ENCODE measurements at regions not wholly inside any gene's neighbourhood (a gene's known extent, or its start where the extent isn't known, plus 50 kb on each side); places are given as distances from the start of the nearest gene placed in this dataset.
A peak's percentile ranks its signal among the peaks of the same experiment; 100 is the strongest.
"Not testable (repeated sequence)": the region's sequence is repeated elsewhere in the genome, so short reads cannot be mapped to it uniquely, and the experiment has no call there.

- no peak for DNase-seq (ENCODE audit: low read depth, low spot score)
Measured at GRCh38 chr2:7094231-7094741, 177.1 kb downstream of the RNF144A start.

- DNase-seq (ENCODE audit: low read depth, low spot score) = no peak
Measured at GRCh38 chr2:7096726-7097352, 179.6 kb downstream of the RNF144A start.

- peak; percentile 41 for DNase-seq (ENCODE audit: low read depth, low spot score)
Measured at GRCh38 chr2:7097353-7097895, 180.2 kb downstream of the RNF144A start.

GRCh38 chr2:7098816-7099215 is 181.6 kb downstream of the RNF144A start:
- no peak for DNase-seq (ENCODE audit: low read depth, low spot score)

GRCh38 chr2:7099687-7100086 is 182.5 kb downstream of the RNF144A start:
- not testable (repeated sequence) for DNase-seq (ENCODE audit: low read depth, low spot score)

- no peak for DNase-seq (ENCODE audit: low read depth, low spot score)
Measured at GRCh38 chr2:7102826-7103225, 185.6 kb downstream of the RNF144A start.

- DNase-seq (ENCODE audit: low read depth, low spot score) = no peak
Measured at GRCh38 chr2:7108792-7109532, 191.8 kb downstream of the RNF144A start.

- no peak for DNase-seq (ENCODE audit: low read depth, low spot score)
Measured at GRCh38 chr2:7109533-7109885, 192.3 kb downstream of the RNF144A start.

- DNase-seq (ENCODE audit: low read depth, low spot score) = no peak
Measured at GRCh38 chr2:7111626-7112025, 194.4 kb downstream of the RNF144A start.

- DNase-seq (ENCODE audit: low read depth, low spot score) = no peak
Measured at GRCh38 chr2:7115364-7115763, 198.2 kb downstream of the RNF144A start.

GRCh38 chr2:7115906-7116305 is 198.7 kb downstream of the RNF144A start:
- no peak for DNase-seq (ENCODE audit: low read depth, low spot score)

- DNase-seq (ENCODE audit: low read depth, low spot score) = no peak
Measured at GRCh38 chr2:7116511-7116910, 199.3 kb downstream of the RNF144A start.

GRCh38 chr2:7117076-7117475 is 199.9 kb downstream of the RNF144A start:
- DNase-seq (ENCODE audit: low read depth, low spot score) = no peak

- DNase-seq (ENCODE audit: low read depth, low spot score) = no peak
Measured at GRCh38 chr2:7118606-7119131, 201.5 kb downstream of the RNF144A start.

GRCh38 chr2:7119132-7119835 is 202.1 kb downstream of the RNF144A start:
- DNase-seq (ENCODE audit: low read depth, low spot score) = no peak

- no peak for DNase-seq (ENCODE audit: low read depth, low spot score)
Measured at GRCh38 chr2:7121851-7122250, 204.6 kb downstream of the RNF144A start.

GRCh38 chr2:7127156-7127555 is 209.9 kb downstream of the RNF144A start:
- DNase-seq (ENCODE audit: low read depth, low spot score) = no peak

- no peak for DNase-seq (ENCODE audit: low read depth, low spot score)
Measured at GRCh38 chr2:7127687-7128086, 210.5 kb downstream of the RNF144A start.

GRCh38 chr2:7131261-7131660 is 214.0 kb downstream of the RNF144A start:
- no peak for DNase-seq (ENCODE audit: low read depth, low spot score)

GRCh38 chr2:7132753-7133152 is 215.5 kb downstream of the RNF144A start:
- no peak for DNase-seq (ENCODE audit: low read depth, low spot score)

GRCh38 chr2:7133521-7133920 is 216.3 kb downstream of the RNF144A start:
- DNase-seq (ENCODE audit: low read depth, low spot score) = no peak

GRCh38 chr2:7140306-7140705 is 223.1 kb downstream of the RNF144A start:
- no peak for DNase-seq (ENCODE audit: low read depth, low spot score)

Data from activated naive CD8-positive, alpha-beta T cell treated with anti-CD3 and anti-CD28 coated beads, Interleukin-2, amount 50 U/mL, for 16 hours (primary cell).